ENCODE measurements at regions not wholly inside any gene's neighbourhood (a gene's known extent, or its start where the extent isn't known, plus 50 kb on each side); places are given as distances from the start of the nearest gene placed in this dataset.

DNA sequence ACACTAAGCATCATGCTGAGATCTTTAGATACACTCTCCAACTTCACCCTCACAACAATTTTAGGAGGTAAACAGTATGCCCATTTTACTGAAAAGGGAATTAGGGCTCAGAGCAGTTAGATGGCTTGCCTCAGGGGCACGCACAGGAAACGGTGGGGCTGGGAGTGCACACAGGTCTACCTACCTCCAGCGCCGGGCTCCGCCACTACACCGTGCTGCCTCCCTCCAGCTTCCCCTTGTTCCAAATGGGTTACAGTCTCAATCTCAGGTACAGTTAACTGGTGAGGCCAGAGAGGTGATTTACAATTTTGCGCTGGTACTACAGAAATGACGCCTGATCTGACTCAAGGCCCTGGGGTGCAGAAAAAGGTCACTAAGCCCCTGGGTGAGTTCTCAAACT lies 142.0 kb downstream of the NOC3L start:
- H3K9me3 ChIP-seq: no peaks in the 10 kb centered on the region
- no peak overlapping the region for H3K4me2 ChIP-seq
- no peaks in the 10 kb centered on the region for H4K20me1 ChIP-seq (ENCODE audit: insufficient read depth)
- no peaks in the 10 kb centered on the region for H3F3A ChIP-seq (replicated peaks; ENCODE audit: insufficient read depth)
- no peak overlapping the region for H3K9ac ChIP-seq
- TF ChIP-seq NRF1 (IDR thresholded peaks at IDR 0.05; ENCODE audit: low read depth, low read length): no peak
- TF ChIP-seq JUND (IDR thresholded peaks at IDR 0.05): no peak
- TF ChIP-seq MEF2A (IDR thresholded peaks at IDR 0.05; ENCODE audit: borderline replicate concordance, low read depth): no peak
- TF ChIP-seq RAD21 (IDR thresholded peaks at IDR 0.05; ENCODE audit: low read length): no peak
- TF ChIP-seq SMC3 (IDR thresholded peaks at IDR 0.05; ENCODE audit: low read depth, low read length): no peak
- TF ChIP-seq, protein P1, sequence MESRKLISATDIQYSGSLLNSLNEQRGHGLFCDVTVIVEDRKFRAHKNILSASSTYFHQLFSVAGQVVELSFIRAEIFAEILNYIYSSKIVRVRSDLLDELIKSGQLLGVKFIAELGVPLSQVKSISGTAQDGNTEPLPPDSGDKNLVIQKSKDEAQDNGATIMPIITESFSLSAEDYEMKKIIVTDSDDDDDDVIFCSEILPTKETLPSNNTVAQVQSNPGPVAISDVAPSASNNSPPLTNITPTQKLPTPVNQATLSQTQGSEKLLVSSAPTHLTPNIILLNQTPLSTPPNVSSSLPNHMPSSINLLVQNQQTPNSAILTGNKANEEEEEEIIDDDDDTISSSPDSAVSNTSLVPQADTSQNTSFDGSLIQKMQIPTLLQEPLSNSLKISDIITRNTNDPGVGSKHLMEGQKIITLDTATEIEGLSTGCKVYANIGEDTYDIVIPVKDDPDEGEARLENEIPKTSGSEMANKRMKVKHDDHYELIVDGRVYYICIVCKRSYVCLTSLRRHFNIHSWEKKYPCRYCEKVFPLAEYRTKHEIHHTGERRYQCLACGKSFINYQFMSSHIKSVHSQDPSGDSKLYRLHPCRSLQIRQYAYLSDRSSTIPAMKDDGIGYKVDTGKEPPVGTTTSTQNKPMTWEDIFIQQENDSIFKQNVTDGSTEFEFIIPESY (IDR thresholded peaks at IDR 0.05; ENCODE audit: borderline replicate concordance, low read depth): no peak
- TF ChIP-seq, protein P2, sequence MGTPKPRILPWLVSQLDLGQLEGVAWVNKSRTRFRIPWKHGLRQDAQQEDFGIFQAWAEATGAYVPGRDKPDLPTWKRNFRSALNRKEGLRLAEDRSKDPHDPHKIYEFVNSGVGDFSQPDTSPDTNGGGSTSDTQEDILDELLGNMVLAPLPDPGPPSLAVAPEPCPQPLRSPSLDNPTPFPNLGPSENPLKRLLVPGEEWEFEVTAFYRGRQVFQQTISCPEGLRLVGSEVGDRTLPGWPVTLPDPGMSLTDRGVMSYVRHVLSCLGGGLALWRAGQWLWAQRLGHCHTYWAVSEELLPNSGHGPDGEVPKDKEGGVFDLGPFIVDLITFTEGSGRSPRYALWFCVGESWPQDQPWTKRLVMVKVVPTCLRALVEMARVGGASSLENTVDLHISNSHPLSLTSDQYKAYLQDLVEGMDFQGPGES (IDR thresholded peaks at IDR 0.05; ENCODE audit: low read depth, low read length): no peak
- TF ChIP-seq TCF12 (IDR thresholded peaks at IDR 0.05): no peak
- TF ChIP-seq, protein P3, sequence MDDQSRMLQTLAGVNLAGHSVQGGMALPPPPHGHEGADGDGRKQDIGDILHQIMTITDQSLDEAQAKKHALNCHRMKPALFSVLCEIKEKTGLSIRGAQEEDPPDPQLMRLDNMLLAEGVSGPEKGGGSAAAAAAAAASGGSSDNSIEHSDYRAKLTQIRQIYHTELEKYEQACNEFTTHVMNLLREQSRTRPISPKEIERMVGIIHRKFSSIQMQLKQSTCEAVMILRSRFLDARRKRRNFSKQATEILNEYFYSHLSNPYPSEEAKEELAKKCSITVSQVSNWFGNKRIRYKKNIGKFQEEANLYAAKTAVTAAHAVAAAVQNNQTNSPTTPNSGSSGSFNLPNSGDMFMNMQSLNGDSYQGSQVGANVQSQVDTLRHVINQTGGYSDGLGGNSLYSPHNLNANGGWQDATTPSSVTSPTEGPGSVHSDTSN (IDR thresholded peaks at IDR 0.05): no peak
- TF ChIP-seq, protein P4, sequence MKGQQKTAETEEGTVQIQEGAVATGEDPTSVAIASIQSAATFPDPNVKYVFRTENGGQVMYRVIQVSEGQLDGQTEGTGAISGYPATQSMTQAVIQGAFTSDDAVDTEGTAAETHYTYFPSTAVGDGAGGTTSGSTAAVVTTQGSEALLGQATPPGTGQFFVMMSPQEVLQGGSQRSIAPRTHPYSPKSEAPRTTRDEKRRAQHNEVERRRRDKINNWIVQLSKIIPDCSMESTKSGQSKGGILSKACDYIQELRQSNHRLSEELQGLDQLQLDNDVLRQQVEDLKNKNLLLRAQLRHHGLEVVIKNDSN (IDR thresholded peaks at IDR 0.05; ENCODE audit: borderline replicate concordance, low read depth): no peak
- TF ChIP-seq, protein P5, sequence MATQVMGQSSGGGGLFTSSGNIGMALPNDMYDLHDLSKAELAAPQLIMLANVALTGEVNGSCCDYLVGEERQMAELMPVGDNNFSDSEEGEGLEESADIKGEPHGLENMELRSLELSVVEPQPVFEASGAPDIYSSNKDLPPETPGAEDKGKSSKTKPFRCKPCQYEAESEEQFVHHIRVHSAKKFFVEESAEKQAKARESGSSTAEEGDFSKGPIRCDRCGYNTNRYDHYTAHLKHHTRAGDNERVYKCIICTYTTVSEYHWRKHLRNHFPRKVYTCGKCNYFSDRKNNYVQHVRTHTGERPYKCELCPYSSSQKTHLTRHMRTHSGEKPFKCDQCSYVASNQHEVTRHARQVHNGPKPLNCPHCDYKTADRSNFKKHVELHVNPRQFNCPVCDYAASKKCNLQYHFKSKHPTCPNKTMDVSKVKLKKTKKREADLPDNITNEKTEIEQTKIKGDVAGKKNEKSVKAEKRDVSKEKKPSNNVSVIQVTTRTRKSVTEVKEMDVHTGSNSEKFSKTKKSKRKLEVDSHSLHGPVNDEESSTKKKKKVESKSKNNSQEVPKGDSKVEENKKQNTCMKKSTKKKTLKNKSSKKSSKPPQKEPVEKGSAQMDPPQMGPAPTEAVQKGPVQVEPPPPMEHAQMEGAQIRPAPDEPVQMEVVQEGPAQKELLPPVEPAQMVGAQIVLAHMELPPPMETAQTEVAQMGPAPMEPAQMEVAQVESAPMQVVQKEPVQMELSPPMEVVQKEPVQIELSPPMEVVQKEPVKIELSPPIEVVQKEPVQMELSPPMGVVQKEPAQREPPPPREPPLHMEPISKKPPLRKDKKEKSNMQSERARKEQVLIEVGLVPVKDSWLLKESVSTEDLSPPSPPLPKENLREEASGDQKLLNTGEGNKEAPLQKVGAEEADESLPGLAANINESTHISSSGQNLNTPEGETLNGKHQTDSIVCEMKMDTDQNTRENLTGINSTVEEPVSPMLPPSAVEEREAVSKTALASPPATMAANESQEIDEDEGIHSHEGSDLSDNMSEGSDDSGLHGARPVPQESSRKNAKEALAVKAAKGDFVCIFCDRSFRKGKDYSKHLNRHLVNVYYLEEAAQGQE (IDR thresholded peaks at IDR 0.05; ENCODE audit: low read depth, low read length): no peak
- no peak for TF ChIP-seq TAF1 (IDR thresholded peaks at IDR 0.05; ENCODE audit: borderline replicate concordance, low read depth, low read length)
- TF ChIP-seq, protein P6, sequence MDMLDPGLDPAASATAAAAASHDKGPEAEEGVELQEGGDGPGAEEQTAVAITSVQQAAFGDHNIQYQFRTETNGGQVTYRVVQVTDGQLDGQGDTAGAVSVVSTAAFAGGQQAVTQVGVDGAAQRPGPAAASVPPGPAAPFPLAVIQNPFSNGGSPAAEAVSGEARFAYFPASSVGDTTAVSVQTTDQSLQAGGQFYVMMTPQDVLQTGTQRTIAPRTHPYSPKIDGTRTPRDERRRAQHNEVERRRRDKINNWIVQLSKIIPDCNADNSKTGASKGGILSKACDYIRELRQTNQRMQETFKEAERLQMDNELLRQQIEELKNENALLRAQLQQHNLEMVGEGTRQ (IDR thresholded peaks at IDR 0.05; ENCODE audit: borderline replicate concordance, low read depth, low read length): no peak
- no peak for TF ChIP-seq CHD2 (IDR thresholded peaks at IDR 0.05; ENCODE audit: low read length, partially characterized antibody)
- no peak for TF ChIP-seq SIN3A (IDR thresholded peaks at IDR 0.05; ENCODE audit: borderline replicate concordance, low read depth, low read length)
- no peak for TF ChIP-seq GABPA (IDR thresholded peaks at IDR 0.05; ENCODE audit: low read depth)
- no peak for TF ChIP-seq RXRA (IDR thresholded peaks at IDR 0.05; ENCODE audit: borderline replicate concordance, low read depth)
- TF ChIP-seq EZH2phosphoT487 (IDR thresholded peaks at IDR 0.05; ENCODE audit: borderline replicate concordance, low read depth): no peak
- WGBS (ENCODE audit: low lambda C conversion rate): 97% methylated on average over 6 of the region's 8 CpGs
- no peaks in the 10 kb centered on the region for H3K9me2 ChIP-seq
- no peak for DNase-seq
- H3K79me2 ChIP-seq (ENCODE audit: insufficient read depth): no peaks in the 10 kb centered on the region
- ChIA-PET CTCF (interaction anchor here (2.1 kb wide), 1 partner anchor 10 kb away, joined by 5 read pairs; no protein-coding TSS in a partner anchor), POLR2A (no interaction called here)
- H3K36me3 ChIP-seq (replicated peaks in 1 of 2; ENCODE audit: control insufficient read depth in 1 of 2, insufficient read depth in 2 of 2, low read length in 1 of 2): no peaks in the 10 kb centered on the region
- no peak overlapping the region for H3K27ac ChIP-seq (ENCODE audit: low read depth in 2 of 2, low read length in 1 of 2)
- peaks cover 7 to 10% of the 10 kb centered on the region in 2 experiments; a peak in 3 of 4 replicates for H3K4me1 ChIP-seq (ENCODE audit: control insufficient read depth in 1 of 2, insufficient read depth in 2 of 2, low read depth in 1 of 2, low read length in 1 of 2)
- no peaks in the 10 kb centered on the region for H3K27me3 ChIP-seq (ENCODE audit: insufficient read depth)
- no peak overlapping the region for H2AFZ ChIP-seq (ENCODE audit: low read depth)
- no peak overlapping the region for H3K4me3 ChIP-seq (ENCODE audit: low read depth in 2 of 2, low read length in 1 of 2)
